ENCODE measurements at regions not wholly inside any gene's neighbourhood (a gene's known extent, or its start where the extent isn't known, plus 50 kb on each side); places are given as distances from the start of the nearest gene placed in this dataset.

DNA sequence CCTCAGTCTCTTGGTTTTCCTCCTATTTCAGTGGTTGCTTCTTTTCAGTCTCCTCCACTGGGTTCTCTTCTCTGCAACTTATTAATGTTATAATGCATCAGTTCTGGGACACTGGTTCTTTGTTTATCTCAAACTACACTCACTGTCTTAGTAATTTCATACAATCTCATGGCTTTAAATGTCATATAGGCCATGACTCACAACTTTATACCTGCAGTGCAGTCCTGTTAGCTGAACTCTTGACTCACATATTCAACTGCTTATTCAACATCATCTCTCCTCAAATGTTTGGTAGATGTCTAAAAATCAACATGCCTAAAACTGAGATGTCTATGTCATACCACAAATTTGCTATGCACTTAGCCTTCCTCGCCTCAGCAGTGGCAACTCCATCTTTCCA is 101.2 kb upstream of the PALS2 start:
- no peaks in the 10 kb centered on the region for H3K27me3 ChIP-seq
- H3K27ac ChIP-seq, result no peak overlapping the region
- H3K79me2 ChIP-seq, result no peaks in the 10 kb centered on the region
- H3K4me3 ChIP-seq, result no peak overlapping the region
- no peaks in the 10 kb centered on the region for H3K4me1 ChIP-seq (ENCODE audit: insufficient read depth)
- 100% methylated on average over 1 of the region's 1 CpG for WGBS (ENCODE audit: low lambda C conversion rate, missing lambda C conversion rate)
- no peaks in the 10 kb centered on the region for H4K20me1 ChIP-seq (ENCODE audit: insufficient read depth, poor library complexity, severe bottlenecking)
- H3K9me2 ChIP-seq (replicated peaks; ENCODE audit: insufficient read depth), result no peaks in the 10 kb centered on the region
- no peaks in the 10 kb centered on the region for H3K9me3 ChIP-seq (ENCODE audit: low read depth)
- no peak for DNase-seq (ENCODE audit: low spot score)
- TF ChIP-seq, protein P1, sequence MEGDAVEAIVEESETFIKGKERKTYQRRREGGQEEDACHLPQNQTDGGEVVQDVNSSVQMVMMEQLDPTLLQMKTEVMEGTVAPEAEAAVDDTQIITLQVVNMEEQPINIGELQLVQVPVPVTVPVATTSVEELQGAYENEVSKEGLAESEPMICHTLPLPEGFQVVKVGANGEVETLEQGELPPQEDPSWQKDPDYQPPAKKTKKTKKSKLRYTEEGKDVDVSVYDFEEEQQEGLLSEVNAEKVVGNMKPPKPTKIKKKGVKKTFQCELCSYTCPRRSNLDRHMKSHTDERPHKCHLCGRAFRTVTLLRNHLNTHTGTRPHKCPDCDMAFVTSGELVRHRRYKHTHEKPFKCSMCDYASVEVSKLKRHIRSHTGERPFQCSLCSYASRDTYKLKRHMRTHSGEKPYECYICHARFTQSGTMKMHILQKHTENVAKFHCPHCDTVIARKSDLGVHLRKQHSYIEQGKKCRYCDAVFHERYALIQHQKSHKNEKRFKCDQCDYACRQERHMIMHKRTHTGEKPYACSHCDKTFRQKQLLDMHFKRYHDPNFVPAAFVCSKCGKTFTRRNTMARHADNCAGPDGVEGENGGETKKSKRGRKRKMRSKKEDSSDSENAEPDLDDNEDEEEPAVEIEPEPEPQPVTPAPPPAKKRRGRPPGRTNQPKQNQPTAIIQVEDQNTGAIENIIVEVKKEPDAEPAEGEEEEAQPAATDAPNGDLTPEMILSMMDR (IDR thresholded peaks at IDR 0.05; ENCODE audit: poor library complexity), result no peak
- TF ChIP-seq EZH2phosphoT487 (IDR thresholded peaks at IDR 0.05; ENCODE audit: low read depth, severe bottlenecking, unreplicated experiment), result no peak
- no peak for TF ChIP-seq EZH2 (IDR thresholded peaks at IDR 0.05; ENCODE audit: borderline replicate concordance)
- H2AFZ ChIP-seq, result no peak overlapping the region
- H3K4me2 ChIP-seq, result no peak overlapping the region
- H3K36me3 ChIP-seq (replicated peaks; ENCODE audit: insufficient read depth, low read depth), result no peaks in the 10 kb centered on the region

DNA sequence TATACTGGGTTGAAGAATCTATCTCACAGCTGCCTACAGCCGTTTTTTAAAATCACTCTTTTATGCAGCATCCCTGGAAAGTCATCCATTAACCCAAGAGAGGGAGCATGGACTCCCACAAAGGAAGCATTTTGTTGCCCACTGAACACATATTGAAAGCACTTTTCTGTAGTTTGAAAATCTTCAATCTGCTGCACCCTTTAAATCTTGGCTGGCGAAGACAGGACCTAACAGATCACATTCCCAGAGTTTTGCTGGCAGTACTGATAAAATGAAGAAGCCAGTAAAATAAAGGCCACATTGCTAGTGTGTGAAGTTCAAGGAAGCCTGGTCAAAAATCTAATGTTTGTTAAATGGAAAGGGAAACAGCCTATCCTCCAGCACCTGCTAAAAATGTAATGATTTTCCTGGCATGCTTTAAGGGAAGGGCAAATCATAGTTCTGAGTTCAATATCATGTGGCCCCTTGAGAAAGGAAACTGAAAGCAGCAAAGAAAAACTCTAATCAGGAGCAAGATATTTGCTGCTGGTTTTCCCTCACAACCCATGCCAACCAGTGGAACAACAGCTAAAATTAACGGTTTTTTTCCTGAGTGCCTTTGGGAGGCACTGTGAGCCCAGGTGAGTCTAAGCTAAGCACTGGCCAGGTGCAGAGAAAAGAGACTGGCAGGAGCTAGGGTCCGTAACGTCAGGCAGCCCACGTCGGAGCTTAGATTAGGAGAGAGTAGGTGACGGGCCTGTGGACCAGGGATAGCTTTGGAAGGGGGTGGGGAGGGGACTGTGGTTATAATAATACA is 97.9 kb upstream of the PALS2 start:
- Histone ChIP-seq H3K79me2 (no peaks in the 10 kb centered on the region), H3K27me3 (no peaks in the 10 kb centered on the region), H3K36me3 (replicated peaks; ENCODE audit: insufficient read depth, low read depth) (no peaks in the 10 kb centered on the region), H3K27ac (no peak overlapping the region), H3K4me3 (no peak overlapping the region), H2AFZ (no peak overlapping the region), H3K9me2 (replicated peaks; ENCODE audit: insufficient read depth) (no peaks in the 10 kb centered on the region), H4K20me1 (ENCODE audit: insufficient read depth, poor library complexity, severe bottlenecking) (no peaks in the 10 kb centered on the region), H3K4me1 (ENCODE audit: insufficient read depth) (peaks cover 16% of the 10 kb centered on the region), H3K9me3 (ENCODE audit: low read depth) (no peaks in the 10 kb centered on the region), H3K4me2 (no peak overlapping the region)
- TF ChIP-seq EZH2phosphoT487 (IDR thresholded peaks at IDR 0.05; ENCODE audit: low read depth, severe bottlenecking, unreplicated experiment), result no peak
- no peak for TF ChIP-seq EZH2 (IDR thresholded peaks at IDR 0.05; ENCODE audit: borderline replicate concordance)
- TF ChIP-seq, protein P1 (IDR thresholded peaks at IDR 0.05; ENCODE audit: poor library complexity), result no peak
- DNase-seq (ENCODE audit: low spot score), result no peak
- 76% methylated on average over 8 of the region's 8 CpGs for WGBS (ENCODE audit: low lambda C conversion rate, missing lambda C conversion rate)

DNA sequence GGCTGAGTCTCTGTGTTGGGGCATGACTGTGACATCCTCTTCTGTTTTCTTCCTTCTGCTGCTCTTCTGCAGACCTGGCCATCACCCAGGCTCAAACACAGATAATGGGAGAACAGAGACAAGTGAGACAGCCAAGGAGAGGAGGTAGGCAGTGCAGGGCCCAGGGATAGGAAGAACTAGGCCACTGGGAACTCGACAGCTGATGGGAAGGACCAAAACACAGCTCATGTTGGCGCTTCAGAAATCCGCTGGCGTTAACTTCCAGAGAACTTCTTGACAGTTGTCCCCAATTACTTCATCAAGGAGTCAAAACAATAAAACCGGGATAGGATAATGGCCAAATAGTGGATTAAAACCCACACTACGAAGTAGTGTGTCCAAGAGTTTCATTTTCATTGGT is 97.0 kb upstream of the PALS2 start:
- H4K20me1 ChIP-seq (ENCODE audit: insufficient read depth, poor library complexity, severe bottlenecking), result no peaks in the 10 kb centered on the region
- H3K4me1 ChIP-seq (ENCODE audit: insufficient read depth), result peaks cover 16% of the 10 kb centered on the region
- H3K36me3 ChIP-seq (replicated peaks; ENCODE audit: insufficient read depth, low read depth), result no peaks in the 10 kb centered on the region
- H3K9me2 ChIP-seq (replicated peaks; ENCODE audit: insufficient read depth), result no peaks in the 10 kb centered on the region
- no peak overlapping the region for H2AFZ ChIP-seq
- H3K27me3 ChIP-seq, result no peaks in the 10 kb centered on the region
- no peak overlapping the region for H3K4me2 ChIP-seq
- H3K4me3 ChIP-seq, result no peak overlapping the region
- DNase-seq (ENCODE audit: low spot score), result no peak
- no peak overlapping the region for H3K27ac ChIP-seq
- no peaks in the 10 kb centered on the region for H3K9me3 ChIP-seq (ENCODE audit: low read depth)
- TF ChIP-seq EZH2 (IDR thresholded peaks at IDR 0.05; ENCODE audit: borderline replicate concordance), result no peak
- TF ChIP-seq, protein P1 (IDR thresholded peaks at IDR 0.05; ENCODE audit: poor library complexity), result no peak
- TF ChIP-seq EZH2phosphoT487 (IDR thresholded peaks at IDR 0.05; ENCODE audit: low read depth, severe bottlenecking, unreplicated experiment), result no peak
- no peaks in the 10 kb centered on the region for H3K79me2 ChIP-seq
- WGBS (ENCODE audit: low lambda C conversion rate, missing lambda C conversion rate), result 96% methylated on average over 6 of the region's 6 CpGs

Data from hepatocyte (in vitro differentiated cells).